Neutrophil (primary cell): ENCODE measurements at regions not wholly inside any gene's neighbourhood (a gene's known extent, or its start where the extent isn't known, plus 50 kb on each side); places are given as distances from the start of the nearest gene placed in this dataset.

Experiments
- H3K27ac ChIP-seq: fragments of 200-600 bp; sonication (generic); 2 replicates; pipeline ENCODE4 v1.5.1; 2016; ENCODE audit warnings: mild to moderate bottlenecking, moderate library complexity
- H3K27me3 ChIP-seq: fragments of 200-600 bp; sonication (generic); 2 replicates; pipeline ENCODE4 v1.6.0; 2016; ENCODE audit warnings: mild to moderate bottlenecking
- H3K36me3 ChIP-seq: fragments of 200-600 bp; sonication (generic); 2 replicates; pipeline ENCODE4 v1.5.1; 2017
- H3K4me1 ChIP-seq, 2 experiments: fragments of 200-600 bp in 1 of 2; sonication (generic) in 1 of 2; 1 replicate in 1 of 2; 2 replicates in 1 of 2; pipeline versions ENCODE4 v1.5.1 to v1.6.1; 2013 to 2016; ENCODE audit warnings: low read depth in 1 of 2, low read length in 1 of 2, mild to moderate bottlenecking in 1 of 2, moderate library complexity in 1 of 2; ENCODE audit not compliant: control insufficient read depth in 1 of 2, insufficient read depth in 1 of 2
- H3K4me3 ChIP-seq, 2 experiments: fragments of 200-600 bp in 1 of 2; sonication (generic) in 1 of 2; 1 replicate in 1 of 2; 2 replicates in 1 of 2; pipeline ENCODE4 v1.5.1; 2013 to 2016; ENCODE audit warnings: low read depth in 1 of 2, low read length in 1 of 2, mild to moderate bottlenecking in 1 of 2, moderate library complexity in 1 of 2
- H3K9me3 ChIP-seq: fragments of 200-600 bp; sonication (generic); 2 replicates; pipeline ENCODE4 v1.5.1; 2016
- TF ChIP-seq, protein P1 (sequence below): fragments of 200-600 bp; sonication (generic); IDR thresholded peaks from 2 replicates; pipeline ENCODE4 v1.5.1; 2016; ENCODE audit warnings: antibody characterized with exemption

DNA sequence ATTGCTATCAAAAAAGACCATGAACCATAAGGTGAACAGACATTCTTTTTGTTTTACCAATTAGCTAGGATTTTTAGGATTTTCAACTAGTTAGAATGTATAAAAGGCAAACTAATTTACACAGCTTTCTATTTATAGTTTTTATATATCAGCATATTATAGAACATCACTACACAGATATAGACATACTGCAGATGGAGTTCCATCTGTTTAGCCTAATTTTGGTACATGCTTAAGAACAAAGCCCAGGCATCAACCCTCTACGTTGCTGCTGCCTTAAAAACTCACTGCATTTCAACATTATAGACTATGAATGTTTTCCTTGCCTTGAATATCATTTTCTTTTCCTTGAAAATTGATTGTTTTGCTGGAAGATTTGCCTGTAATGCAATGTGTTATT lies 2227.5 kb upstream of the C9orf72 start:
- H3K4me3 ChIP-seq: no peak overlapping the region
- no peaks in the 10 kb centered on the region for H3K27me3 ChIP-seq
- H3K36me3 ChIP-seq: no peaks in the 10 kb centered on the region
- TF ChIP-seq, protein P1, sequence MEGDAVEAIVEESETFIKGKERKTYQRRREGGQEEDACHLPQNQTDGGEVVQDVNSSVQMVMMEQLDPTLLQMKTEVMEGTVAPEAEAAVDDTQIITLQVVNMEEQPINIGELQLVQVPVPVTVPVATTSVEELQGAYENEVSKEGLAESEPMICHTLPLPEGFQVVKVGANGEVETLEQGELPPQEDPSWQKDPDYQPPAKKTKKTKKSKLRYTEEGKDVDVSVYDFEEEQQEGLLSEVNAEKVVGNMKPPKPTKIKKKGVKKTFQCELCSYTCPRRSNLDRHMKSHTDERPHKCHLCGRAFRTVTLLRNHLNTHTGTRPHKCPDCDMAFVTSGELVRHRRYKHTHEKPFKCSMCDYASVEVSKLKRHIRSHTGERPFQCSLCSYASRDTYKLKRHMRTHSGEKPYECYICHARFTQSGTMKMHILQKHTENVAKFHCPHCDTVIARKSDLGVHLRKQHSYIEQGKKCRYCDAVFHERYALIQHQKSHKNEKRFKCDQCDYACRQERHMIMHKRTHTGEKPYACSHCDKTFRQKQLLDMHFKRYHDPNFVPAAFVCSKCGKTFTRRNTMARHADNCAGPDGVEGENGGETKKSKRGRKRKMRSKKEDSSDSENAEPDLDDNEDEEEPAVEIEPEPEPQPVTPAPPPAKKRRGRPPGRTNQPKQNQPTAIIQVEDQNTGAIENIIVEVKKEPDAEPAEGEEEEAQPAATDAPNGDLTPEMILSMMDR: no peak
- no peaks in the 10 kb centered on the region for H3K4me1 ChIP-seq
- no peaks in the 10 kb centered on the region for H3K9me3 ChIP-seq
- H3K27ac ChIP-seq: no peak overlapping the region

- TF ChIP-seq, protein P1: no peak
- H3K36me3 ChIP-seq: no peaks in the 10 kb centered on the region
Measured at GRCh38 chr9:29802454-29802853, 2229.2 kb upstream of the C9orf72 start.

DNA sequence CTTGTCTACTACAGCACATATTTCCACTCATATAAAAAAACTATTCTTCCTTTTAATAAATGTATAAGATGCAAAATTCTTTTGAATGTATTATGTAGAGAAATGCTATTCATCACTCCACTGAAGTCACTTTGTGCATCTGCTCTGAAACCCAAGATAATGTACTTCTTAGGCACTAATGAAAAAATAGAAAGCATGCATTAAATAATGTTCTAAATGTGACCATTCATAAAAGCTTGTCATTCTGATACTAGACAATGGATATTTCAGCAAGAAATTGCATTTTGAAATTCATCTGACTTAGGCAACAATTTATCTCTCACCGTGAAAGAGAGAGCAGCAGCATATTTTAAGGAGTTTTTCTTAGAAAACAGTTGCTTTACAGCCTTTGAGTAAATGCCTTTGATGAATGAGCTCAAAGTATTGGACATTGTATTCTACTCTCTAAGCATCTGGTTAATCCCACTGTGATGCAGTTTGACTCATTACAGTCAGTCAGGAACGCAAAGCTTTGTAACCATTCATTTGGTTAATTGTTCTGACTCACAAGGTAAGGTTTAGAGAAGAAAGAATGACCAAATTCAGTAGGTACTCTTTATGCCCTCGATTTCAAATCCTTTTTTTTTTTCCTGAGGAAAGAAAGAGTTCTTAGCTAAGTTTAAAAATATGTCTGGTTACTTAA lies 2233.8 kb upstream of the C9orf72 start:
- Histone ChIP-seq H3K9me3 (no peaks in the 10 kb centered on the region), H3K27me3 (no peaks in the 10 kb centered on the region)

More at GRCh38 chr9:29802454-29802853, 2229.2 kb upstream of the C9orf72 start:
- Histone ChIP-seq H3K27ac (no peak overlapping the region), H3K4me3 (no peak overlapping the region), H3K4me1 (no peaks in the 10 kb centered on the region), H3K9me3 (no peaks in the 10 kb centered on the region), H3K27me3 (no peaks in the 10 kb centered on the region)

GRCh38 chr9:29816954-29817703 lies 2243.8 kb upstream of the C9orf72 start:
- Histone ChIP-seq H3K27ac (no peak overlapping the region), H3K27me3 (no peaks in the 10 kb centered on the region), H3K36me3 (no peaks in the 10 kb centered on the region)

More for the DNA sequence above, 2233.8 kb upstream of the C9orf72 start:
- H3K4me3 ChIP-seq: no peak overlapping the region
- no peaks in the 10 kb centered on the region for H3K4me1 ChIP-seq
- no peaks in the 10 kb centered on the region for H3K36me3 ChIP-seq
- no peak overlapping the region for H3K27ac ChIP-seq
- TF ChIP-seq, protein P1: no peak

GRCh38 chr9:29822458-29822857 lies 2249.2 kb upstream of the C9orf72 start:
- TF ChIP-seq, protein P1: no peak
- Histone ChIP-seq H3K4me3 (no peak overlapping the region), H3K27ac (no peak overlapping the region), H3K36me3 (no peaks in the 10 kb centered on the region), H3K27me3 (no peaks in the 10 kb centered on the region), H3K9me3 (no peaks in the 10 kb centered on the region), H3K4me1 (no peaks in the 10 kb centered on the region)

More at GRCh38 chr9:29816954-29817703, 2243.8 kb upstream of the C9orf72 start:
- Histone ChIP-seq H3K4me3 (no peak overlapping the region), H3K9me3 (no peaks in the 10 kb centered on the region), H3K4me1 (no peaks in the 10 kb centered on the region)
- TF ChIP-seq, protein P1: no peak
